HCT116 (cell line): ENCODE measurements at regions not wholly inside any gene's neighbourhood (a gene's known extent, or its start where the extent isn't known, plus 50 kb on each side); places are given as distances from the start of the nearest gene placed in this dataset.

ENCODE experiments used
- ATAC-seq: fragments of 200-7000 bp; cut with Tn5 transposase; 2 replicates; pipeline ENCODE4 v1.9.1; 2020; ENCODE audit warnings: mild to moderate bottlenecking, moderate library complexity
- BruUV-seq: library from RNA; stranded (reverse); fragments of 400-500 nt; replicated peaks from 2 replicates; lab custom pipeline; 2021; lab: Mats Ljungman, UMichigan
- CTCF ChIA-PET: fragments of 300-600 bp; sonication (Branson Sonifier 250); formaldehyde crosslinking; loops from one replicate; lab custom pipeline; 2021; ENCODE audit warnings: antibody characterized with exemption; lab: Charles Lee
- POLR2A ChIA-PET: fragments of 300-600, 350-600 bp; sonication (Branson Sonifier 250); formaldehyde crosslinking; loops from one replicate; lab custom pipeline; 2021; ENCODE audit warnings: antibody characterized with exemption; lab: Charles Lee
- RAD21 ChIA-PET, 2 experiments: fragments of 300-600 bp; sonication (Branson Sonifier 250); formaldehyde crosslinking; loops; one replicate each; lab custom pipeline; 2023; ENCODE audit warnings: low total read pairs in 2 of 2; ENCODE audit not compliant: uncharacterized antibody in 2 of 2, unreplicated experiment in 2 of 2, low non-redundant PET in 1 of 2; lab: Charles Lee
- DNase-seq: peaks from one replicate; pipeline ENCODE4 v3.0.0-alpha.2; 2010; ENCODE audit warnings: low read depth, low spot score
- H2AFZ ChIP-seq: fragments of 200-600 bp; shearing (Covaris generic), sonication (generic); 2 replicates; pipeline ENCODE4 v1.6.1; 2017; ENCODE audit warnings: low read depth, mixed run types, mixed read lengths, antibody characterized with exemption, low read length; ENCODE audit not compliant: poor library complexity, severe bottlenecking
- H3K27ac ChIP-seq: 2 replicates; pipeline ENCODE4 v1.5.1; 2012; ENCODE audit warnings: low read depth, low read length
- H3K27me3 ChIP-seq: fragments of 200-600 bp; sonication (generic); 2 replicates; pipeline ENCODE4 v1.6.1; 2016; ENCODE audit warnings: mixed run types, low read length, mixed read lengths; ENCODE audit not compliant: insufficient read depth
- H3K36me3 ChIP-seq, 2 experiments: fragments of 200-500 bp in 1 of 2; fragments of 200-600 bp in 1 of 2; sonication (Bioruptor generic) in 1 of 2; sonication (generic) in 1 of 2; 2 replicates each; pipeline versions ENCODE4 v1.5.1 to v1.6.1; 2014 to 2016; ENCODE audit warnings: low read length in 2 of 2, inconsistent platforms in 1 of 2, mixed read lengths in 1 of 2, mixed run types in 1 of 2; ENCODE audit not compliant: insufficient read depth in 2 of 2, control insufficient read depth in 1 of 2
- H3K4me1 ChIP-seq, 2 experiments: fragments of 200-600 bp in 1 of 2; sonication (generic) in 1 of 2; 2 replicates each; pipeline versions ENCODE4 v1.5.1 to v1.6.1; 2012 to 2017; ENCODE audit warnings: low read length in 2 of 2, inconsistent platforms in 1 of 2, mild to moderate bottlenecking in 1 of 2, mixed read lengths in 1 of 2, mixed run types in 1 of 2, moderate library complexity in 1 of 2; ENCODE audit not compliant: insufficient read depth in 2 of 2, control insufficient read depth in 1 of 2
- H3K4me2 ChIP-seq: fragments of 200-600 bp; sonication (generic); 2 replicates; pipeline ENCODE4 v1.6.1; 2017; ENCODE audit warnings: mixed run types, low read length, mixed read lengths
- H3K4me3 ChIP-seq, 2 experiments: fragments of 200-600 bp in 1 of 2; sonication (generic) in 1 of 2; replicated peaks in 1 of 2; 2 replicates each; pipeline ENCODE4 v1.5.1; 2011 to 2016; ENCODE audit warnings: low read length in 2 of 2, control low read depth in 1 of 2, low read depth in 1 of 2, mild to moderate bottlenecking in 1 of 2, mixed read lengths in 1 of 2, mixed run types in 1 of 2
- H3K79me2 ChIP-seq: fragments of 200-600 bp; sonication (generic); 2 replicates; pipeline ENCODE4 v1.6.1; 2017; ENCODE audit warnings: mild to moderate bottlenecking, mixed run types, low read length, moderate library complexity, mixed read lengths; ENCODE audit not compliant: insufficient read depth
- H3K9ac ChIP-seq: fragments of 200-600 bp; sonication (generic); 2 replicates; pipeline ENCODE4 v1.6.1; 2016; ENCODE audit warnings: low read length, mixed read lengths
- H3K9me2 ChIP-seq: fragments of 200-600 bp; sonication (generic), shearing (Covaris generic); 2 replicates; pipeline ENCODE4 v1.6.1; 2017; ENCODE audit warnings: mixed run types, mild to moderate bottlenecking, moderate library complexity; ENCODE audit not compliant: insufficient read depth
- H3K9me3 ChIP-seq, 2 experiments: fragments of 200-500 bp in 1 of 2; fragments of 200-600 bp in 1 of 2; sonication (Bioruptor generic) in 1 of 2; sonication (generic) in 1 of 2; 2 replicates each; pipeline ENCODE4 v1.6.1; 2014 to 2017; ENCODE audit warnings: low read length in 2 of 2, mixed read lengths in 2 of 2, inconsistent platforms in 1 of 2, low read depth in 1 of 2, mild to moderate bottlenecking in 1 of 2, mixed run types in 1 of 2, moderate library complexity in 1 of 2; ENCODE audit not compliant: control insufficient read depth in 1 of 2, insufficient read depth in 1 of 2
- H4K20me1 ChIP-seq: fragments of 200-600 bp; sonication (generic), shearing (Covaris generic); 2 replicates; pipeline ENCODE4 v1.6.1; 2017; ENCODE audit warnings: mixed run types, mild to moderate bottlenecking, moderate library complexity; ENCODE audit not compliant: insufficient read depth
- CTCF ChIP-seq, 3 experiments: fragments of 200-600 bp in 1 of 3; sonication (generic) in 1 of 3; IDR thresholded peaks in 2 of 3; conservative IDR thresholded peaks in 1 of 3; 2 replicates each; pipeline ENCODE4 v1.5.1; 2012 to 2017; ENCODE audit warnings: low read depth in 2 of 3, low read length in 2 of 3, antibody characterized with exemption in 1 of 3, borderline replicate concordance in 1 of 3, control low read depth in 1 of 3, mild to moderate bottlenecking in 1 of 3, mixed read lengths in 1 of 3, mixed run types in 1 of 3, moderate library complexity in 1 of 3; ENCODE audit not compliant: insufficient read depth in 1 of 3
- EGR1 ChIP-seq: IDR thresholded peaks from 2 replicates; pipeline ENCODE4 v1.6.1; 2012; ENCODE audit warnings: low read depth
- ELF1 ChIP-seq: IDR thresholded peaks from 2 replicates; pipeline ENCODE4 v1.6.1; 2012; ENCODE audit warnings: low read depth, borderline replicate concordance
- JUND ChIP-seq: IDR thresholded peaks from 2 replicates; pipeline ENCODE4 v1.6.1; 2012
- POLR2AphosphoS5 ChIP-seq: IDR thresholded peaks from 2 replicates; pipeline ENCODE4 v1.6.1; 2011; ENCODE audit warnings: mild to moderate bottlenecking, low read depth, low read length, moderate library complexity
- RAD21 ChIP-seq: IDR thresholded peaks from 2 replicates; pipeline ENCODE4 v1.6.1; 2012; ENCODE audit warnings: low read depth, mild to moderate bottlenecking
- SRF ChIP-seq: IDR thresholded peaks from 2 replicates; pipeline ENCODE4 v1.6.1; 2012; ENCODE audit warnings: low read depth
- TCF7L2 ChIP-seq: IDR thresholded peaks from 2 replicates; pipeline ENCODE4 v1.7.0; 2011; ENCODE audit warnings: borderline replicate concordance, inconsistent platforms; ENCODE audit not compliant: insufficient read depth, insufficient read length; ENCODE audit errors: extremely low read depth
- ZNF274 ChIP-seq: fragments of 200-500 bp; sonication (Bioruptor generic); IDR thresholded peaks from 2 replicates; pipeline ENCODE4 v1.6.1; 2014; ENCODE audit warnings: mild to moderate bottlenecking, low read depth, low read length, inconsistent platforms
- intact Hi-C: fragments of 100-400 bp; cut with micrococcal nuclease; formaldehyde crosslinking; loops from 2 replicates; pipeline ENCODE4 v1.10.0; 2022

GRCh38 chr5:6043491-6044310 lies 334.6 kb downstream of the MED10 start:
- ChIA-PET CTCF (no interaction called here), POLR2A (no interaction called here), RAD21 (no interaction called here)
- Histone ChIP-seq H3K9me3 (no peaks in the 10 kb centered on the region; a peak in 1 of 4 replicates), H3K4me3 (no peak overlapping the region), H3K79me2 (no peaks in the 10 kb centered on the region), H3K27ac (no peak overlapping the region), H3K36me3 (no peaks in the 10 kb centered on the region), H3K4me1 (no peaks in the 10 kb centered on the region), H3K27me3 (no peaks in the 10 kb centered on the region), H3K9me2 (no peaks in the 10 kb centered on the region), H2AFZ (no peak overlapping the region), H3K4me2 (no peak overlapping the region), H4K20me1 (no peaks in the 10 kb centered on the region), H3K9ac (no peak overlapping the region)
- TF ChIP-seq ZNF274, result no peak
- no peak for TF ChIP-seq ELF1
- TF ChIP-seq POLR2AphosphoS5, result no peak
- no peak for TF ChIP-seq CTCF (IDR thresholded peaks at IDR 0.05 in 2 of 3, conservative IDR thresholded peaks at IDR 0.05 in 1 of 3; ENCODE audit: borderline replicate concordance in 1 of 3, insufficient read depth in 1 of 3, low read depth in 2 of 3, low read length in 2 of 3)
- TF ChIP-seq EGR1, result no peak
- TF ChIP-seq SRF, result no peak
- ATAC-seq (no peak), DNase-seq (no peak)
- BruUV-seq, result no TSS peak
- intact Hi-C loops, result no loop called here

- Histone ChIP-seq H3K4me3 (no peak overlapping the region), H3K27me3 (no peaks in the 10 kb centered on the region), H3K9me2 (no peaks in the 10 kb centered on the region), H3K9me3 (no peaks in the 10 kb centered on the region; a peak in 1 of 4 replicates), H3K79me2 (no peaks in the 10 kb centered on the region), H3K9ac (no peak overlapping the region), H3K27ac (no peak overlapping the region), H3K4me2 (no peak overlapping the region), H2AFZ (no peak overlapping the region), H3K4me1 (no peaks in the 10 kb centered on the region), H3K36me3 (no peaks in the 10 kb centered on the region), H4K20me1 (no peaks in the 10 kb centered on the region)
- no peak for DNase-seq
- TF ChIP-seq CTCF (IDR thresholded peaks at IDR 0.05 in 2 of 3, conservative IDR thresholded peaks at IDR 0.05 in 1 of 3; ENCODE audit: borderline replicate concordance in 1 of 3, insufficient read depth in 1 of 3, low read depth in 2 of 3, low read length in 2 of 3) (no peak), JUND (no peak), TCF7L2 (no peak), RAD21 (no peak)
- BruUV-seq, result no TSS peak
- CTCF ChIA-PET, result no interaction called here
- RAD21 ChIA-PET, result no interaction called here
- POLR2A ChIA-PET, result no interaction called here
- ATAC-seq, result no peak
- intact Hi-C loops, result no loop called here
Measured at GRCh38 chr5:6041977-6042550, 336.3 kb downstream of the MED10 start.
